Calu3 (cell line): ENCODE measurements at regions not wholly inside any gene's neighbourhood (a gene's known extent, or its start where the extent isn't known, plus 50 kb on each side); places are given as distances from the start of the nearest gene placed in this dataset.

Experiments used
- BruUV-seq: library from RNA; stranded (reverse); fragments of 400-500 nt; replicated peaks from 2 replicates; lab custom pipeline; 2021; lab: Mats Ljungman, UMichigan
- CTCF ChIA-PET: fragments of 300-600 bp; sonication (Branson Sonifier 250); formaldehyde crosslinking; loops from one replicate; lab custom pipeline; 2022; ENCODE audit warnings: antibody characterized with exemption; lab: Charles Lee
- DNase-seq: peaks from one replicate; pipeline ENCODE4 v3.0.0; 2022
- H3K27ac Mint-ChIP-seq: one replicate; pipeline ENCODE4 v1.8.0; 2022; ENCODE audit warnings: mixed read lengths; ENCODE audit not compliant: unreplicated experiment
- H3K27me3 Mint-ChIP-seq: one replicate; pipeline ENCODE4 v1.8.0; 2022; ENCODE audit warnings: mixed read lengths; ENCODE audit not compliant: unreplicated experiment
- H3K36me3 Mint-ChIP-seq: one replicate; pipeline ENCODE4 v1.8.0; 2022; ENCODE audit warnings: mild to moderate bottlenecking, moderate library complexity, mixed read lengths; ENCODE audit not compliant: insufficient read depth, unreplicated experiment
- H3K4me1 Mint-ChIP-seq: one replicate; pipeline ENCODE4 v1.8.0; 2022; ENCODE audit warnings: mild to moderate bottlenecking, low read depth, mixed read lengths; ENCODE audit not compliant: unreplicated experiment
- H3K4me3 Mint-ChIP-seq: one replicate; pipeline ENCODE4 v1.8.0; 2022; ENCODE audit warnings: mild to moderate bottlenecking, low read depth, moderate library complexity, mixed read lengths; ENCODE audit not compliant: unreplicated experiment
- H3K9me3 Mint-ChIP-seq: one replicate; pipeline ENCODE4 v1.8.0; 2022; ENCODE audit warnings: low read depth, mixed read lengths; ENCODE audit not compliant: unreplicated experiment
- intact Hi-C: fragments of 100-400 bp; cut with micrococcal nuclease; formaldehyde crosslinking; loops from one replicate; pipeline ENCODE4 v1.10.0; 2022; ENCODE audit not compliant: unreplicated experiment
- TF ChIP-seq, protein P1 (sequence below): fragments of 200-600 bp; IDR thresholded peaks from one replicate; pipeline ENCODE4 v1.8.0; 2022; ENCODE audit warnings: antibody characterized with exemption; ENCODE audit not compliant: unreplicated experiment

DNA sequence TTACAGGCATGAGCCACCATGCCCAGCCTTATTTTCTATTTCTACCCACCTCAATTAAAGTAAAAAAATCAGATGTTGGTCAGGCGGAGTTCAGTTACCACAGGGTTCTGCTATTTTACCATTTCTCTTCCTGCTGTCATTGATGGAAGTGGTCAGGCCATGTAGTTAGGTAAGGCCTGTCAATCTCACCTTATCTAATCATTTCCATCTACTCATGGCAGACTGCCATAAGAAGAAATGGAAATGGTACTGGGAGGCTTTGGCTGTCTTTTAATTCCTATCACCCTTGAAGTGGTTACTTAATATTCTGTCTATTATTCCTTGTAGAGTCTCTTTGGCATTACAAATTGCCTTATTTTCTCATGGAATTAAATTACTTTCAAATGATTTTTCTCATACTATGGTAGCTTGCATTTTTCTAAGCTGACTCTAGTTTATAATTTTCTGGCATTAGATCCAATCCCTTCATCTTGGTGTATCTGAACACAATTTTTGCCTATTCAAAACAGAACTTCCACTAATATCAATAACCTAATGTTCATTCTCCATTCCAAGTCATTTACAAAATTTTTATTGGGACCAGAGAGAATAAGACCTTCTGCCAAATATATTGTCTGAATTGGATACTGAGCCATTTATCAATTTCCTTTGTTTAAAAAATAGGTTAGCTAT lies 198.7 kb downstream of the DACT1 start:
- intact Hi-C loops: no loop called here
- TF ChIP-seq, protein P1, sequence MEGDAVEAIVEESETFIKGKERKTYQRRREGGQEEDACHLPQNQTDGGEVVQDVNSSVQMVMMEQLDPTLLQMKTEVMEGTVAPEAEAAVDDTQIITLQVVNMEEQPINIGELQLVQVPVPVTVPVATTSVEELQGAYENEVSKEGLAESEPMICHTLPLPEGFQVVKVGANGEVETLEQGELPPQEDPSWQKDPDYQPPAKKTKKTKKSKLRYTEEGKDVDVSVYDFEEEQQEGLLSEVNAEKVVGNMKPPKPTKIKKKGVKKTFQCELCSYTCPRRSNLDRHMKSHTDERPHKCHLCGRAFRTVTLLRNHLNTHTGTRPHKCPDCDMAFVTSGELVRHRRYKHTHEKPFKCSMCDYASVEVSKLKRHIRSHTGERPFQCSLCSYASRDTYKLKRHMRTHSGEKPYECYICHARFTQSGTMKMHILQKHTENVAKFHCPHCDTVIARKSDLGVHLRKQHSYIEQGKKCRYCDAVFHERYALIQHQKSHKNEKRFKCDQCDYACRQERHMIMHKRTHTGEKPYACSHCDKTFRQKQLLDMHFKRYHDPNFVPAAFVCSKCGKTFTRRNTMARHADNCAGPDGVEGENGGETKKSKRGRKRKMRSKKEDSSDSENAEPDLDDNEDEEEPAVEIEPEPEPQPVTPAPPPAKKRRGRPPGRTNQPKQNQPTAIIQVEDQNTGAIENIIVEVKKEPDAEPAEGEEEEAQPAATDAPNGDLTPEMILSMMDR: no peak
- no TSS peak for BruUV-seq

DNA sequence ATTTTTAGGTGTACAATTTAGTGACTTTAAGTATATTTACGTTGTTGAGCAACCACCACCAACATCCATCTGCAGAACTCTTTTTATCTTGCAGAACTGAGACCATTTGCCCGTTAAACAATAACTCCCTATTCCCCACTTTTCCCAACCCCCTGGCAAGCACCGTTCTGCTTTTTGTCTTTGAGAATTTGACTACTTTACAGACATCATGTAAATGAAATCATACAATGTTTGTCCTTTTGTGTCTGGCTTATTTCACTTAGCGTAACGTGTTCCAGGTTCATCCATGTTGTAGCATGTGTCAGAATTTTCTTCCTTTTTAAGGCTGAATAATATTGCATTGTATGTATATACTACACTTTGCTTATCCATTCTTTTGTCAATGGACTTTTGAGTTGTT lies 201.5 kb downstream of the DACT1 start:
- TF ChIP-seq, protein P1: no peak
- CTCF ChIA-PET: no interaction called here
- no peak for DNase-seq
- Mint-ChIP-seq H3K4me1 (no peaks in the 10 kb centered on the region), H3K36me3 (no peaks in the 10 kb centered on the region), H3K27me3 (no peaks in the 10 kb centered on the region), H3K9me3 (no peaks in the 10 kb centered on the region), H3K4me3 (no peak overlapping the region), H3K27ac (no peak overlapping the region)
- no TSS peak for BruUV-seq
- intact Hi-C loops: no loop called here

More for the DNA sequence above, 198.7 kb downstream of the DACT1 start:
- Mint-ChIP-seq H3K9me3 (no peaks in the 10 kb centered on the region), H3K27ac (no peak overlapping the region), H3K4me1 (peaks cover 8% of the 10 kb centered on the region), H3K4me3 (no peak overlapping the region), H3K27me3 (no peaks in the 10 kb centered on the region), H3K36me3 (no peaks in the 10 kb centered on the region)
- CTCF ChIA-PET: no interaction called here
- DNase-seq: no peak

DNA sequence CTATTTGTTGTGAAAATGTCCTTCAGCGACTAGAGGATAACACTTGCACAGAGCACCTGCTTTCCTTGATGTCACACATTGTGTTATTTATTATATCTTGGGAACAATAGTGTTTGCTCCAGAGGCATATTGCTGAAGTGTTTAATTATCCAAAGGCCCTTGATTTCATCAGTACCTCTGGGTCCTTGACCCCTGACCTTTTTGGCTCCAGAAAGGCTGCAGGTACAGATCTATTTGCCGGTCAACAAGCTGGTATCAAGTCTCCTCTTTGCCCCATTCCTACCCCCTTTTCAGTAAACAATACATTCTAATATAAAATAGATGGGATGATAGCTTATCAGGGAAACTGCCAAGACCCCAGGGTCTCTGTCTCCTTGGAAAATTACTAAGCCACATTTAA lies 206.8 kb downstream of the DACT1 start:
- no peak for DNase-seq
- Mint-ChIP-seq H3K9me3 (no peaks in the 10 kb centered on the region), H3K4me1 (no peaks in the 10 kb centered on the region), H3K27me3 (no peaks in the 10 kb centered on the region), H3K4me3 (no peak overlapping the region), H3K27ac (no peak overlapping the region), H3K36me3 (no peaks in the 10 kb centered on the region)
- CTCF ChIA-PET: no interaction called here
- TF ChIP-seq, protein P1: no peak
- no TSS peak for BruUV-seq
- intact Hi-C loops: no loop called here

DNA sequence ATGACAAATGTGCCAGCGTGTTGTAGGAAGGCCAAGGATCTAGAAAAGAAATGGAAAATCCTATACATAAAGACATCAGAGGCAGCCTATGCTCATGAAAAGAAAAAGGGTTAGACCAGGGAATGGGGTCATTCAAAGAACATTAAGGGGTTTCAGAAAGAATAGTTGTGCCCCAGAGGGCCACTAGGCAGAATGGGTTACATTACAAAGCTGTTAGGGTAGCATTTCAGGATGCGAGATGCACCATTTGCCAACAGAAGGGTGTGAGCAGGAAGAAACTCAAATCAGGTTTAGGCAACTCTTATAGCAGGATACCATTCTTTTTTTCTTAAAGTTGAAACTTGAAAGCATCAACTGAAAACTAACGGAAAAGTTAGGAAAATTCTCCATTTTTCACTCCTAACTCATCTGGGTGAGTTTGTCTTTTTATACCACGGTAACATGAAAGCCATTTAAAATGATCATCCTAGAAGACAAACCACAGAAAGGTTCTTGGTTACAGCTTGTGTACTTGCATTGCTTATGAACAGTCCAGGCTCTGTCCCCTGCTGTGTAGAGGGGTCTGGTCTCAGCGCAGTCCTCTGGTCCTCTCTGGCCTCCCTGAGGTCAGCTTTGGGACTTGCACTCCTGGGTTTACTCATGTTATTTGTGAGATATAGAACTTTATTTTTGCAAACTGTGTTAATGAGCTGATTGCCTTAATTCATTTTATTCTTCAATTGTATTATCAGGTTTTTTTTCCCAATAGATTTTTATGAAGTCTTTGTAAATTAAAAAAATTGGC lies 209.1 kb downstream of the DACT1 start:
- Mint-ChIP-seq H3K9me3 (no peaks in the 10 kb centered on the region), H3K27ac (no peak overlapping the region), H3K4me1 (no peaks in the 10 kb centered on the region), H3K36me3 (no peaks in the 10 kb centered on the region), H3K4me3 (no peak overlapping the region), H3K27me3 (peaks cover 9% of the 10 kb centered on the region)
- intact Hi-C loops: no loop called here
- BruUV-seq: no TSS peak
- TF ChIP-seq, protein P1: no peak
- no peak for DNase-seq
- CTCF ChIA-PET: no interaction called here
